Choroid plexus epithelial cell (primary cell): ENCODE measurements at regions not wholly inside any gene's neighbourhood (a gene's known extent, or its start where the extent isn't known, plus 50 kb on each side); places are given as distances from the start of the nearest gene placed in this dataset.

Experiments
- DNase-seq: peaks from one replicate; pipeline ENCODE4 v3.0.0-alpha.2; 2010; ENCODE audit warnings: low read depth
- H3K4me3 ChIP-seq: 2 replicates; pipeline ENCODE4 v1.5.1; 2011; ENCODE audit warnings: low read depth, mild to moderate bottlenecking, control low read depth, low read length, moderate library complexity
- CTCF ChIP-seq: conservative IDR thresholded peaks from 2 replicates; pipeline ENCODE4 v1.5.1; 2011; ENCODE audit warnings: low read depth, mild to moderate bottlenecking, control low read depth, inconsistent platforms, low read length, moderate library complexity

GRCh38 chr2:39593439-39594393 lies 72.0 kb upstream of the TMEM178A start:
- DNase-seq = peak; percentile 95
- H3K4me3 ChIP-seq = no peak overlapping the region
- peak; percentile 96 for TF ChIP-seq CTCF

GRCh38 chr2:39595116-39595515 lies 70.6 kb upstream of the TMEM178A start:
- no peak overlapping the region for H3K4me3 ChIP-seq
- no peak for TF ChIP-seq CTCF
- DNase-seq = no peak

GRCh38 chr2:39597314-39597713 lies 68.4 kb upstream of the TMEM178A start:
- TF ChIP-seq CTCF = no peak
- H3K4me3 ChIP-seq = no peak overlapping the region
- DNase-seq = no peak

GRCh38 chr2:39602616-39603015 lies 63.1 kb upstream of the TMEM178A start:
- H3K4me3 ChIP-seq = no peak overlapping the region
- DNase-seq = no peak
- TF ChIP-seq CTCF = no peak

- no peak for TF ChIP-seq CTCF
- peak; percentile 44 for DNase-seq
- H3K4me3 ChIP-seq = no peak overlapping the region
Measured at GRCh38 chr2:39603436-39603835, 62.3 kb upstream of the TMEM178A start.

- no peak overlapping the region for H3K4me3 ChIP-seq
- no peak for DNase-seq
- TF ChIP-seq CTCF = no peak
Measured at GRCh38 chr2:39604866-39605265, 60.9 kb upstream of the TMEM178A start.

- no peak for TF ChIP-seq CTCF
- DNase-seq = peak; percentile 84
- no peak overlapping the region for H3K4me3 ChIP-seq
Measured at GRCh38 chr2:39606585-39606984, 59.1 kb upstream of the TMEM178A start.
